H9 (cell line): ENCODE measurements at regions not wholly inside any gene's neighbourhood (a gene's known extent, or its start where the extent isn't known, plus 50 kb on each side); places are given as distances from the start of the nearest gene placed in this dataset.

Experiments
- DNase-seq: peaks from one replicate; pipeline ENCODE4 v3.0.0-alpha.2; 2017
- H2AFZ ChIP-seq: one replicate; pipeline ENCODE4 v1.6.1; 2013; ENCODE audit warnings: mild to moderate bottlenecking, low read length, control low read depth, moderate library complexity
- H2AK5ac ChIP-seq: 2 replicates; pipeline ENCODE4 v1.6.1; 2013; ENCODE audit warnings: low read length, control low read depth, mixed read lengths; ENCODE audit not compliant: insufficient read length
- H2BK120ac ChIP-seq: one replicate; pipeline ENCODE4 v1.6.1; 2013; ENCODE audit warnings: low read depth, mild to moderate bottlenecking, low read length, control low read depth, inconsistent platforms; ENCODE audit not compliant: poor library complexity, severe bottlenecking
- H2BK12ac ChIP-seq: 2 replicates; pipeline ENCODE4 v1.6.1; 2013; ENCODE audit warnings: low read length, control low read depth, mixed read lengths, low read depth; ENCODE audit not compliant: insufficient read length
- H2BK15ac ChIP-seq: 2 replicates; pipeline ENCODE4 v1.6.1; 2013; ENCODE audit warnings: low read depth, low read length, control low read depth
- H2BK20ac ChIP-seq: one replicate; pipeline ENCODE4 v1.6.1; 2013; ENCODE audit warnings: low read depth, mild to moderate bottlenecking, low read length, control low read depth, inconsistent platforms; ENCODE audit not compliant: poor library complexity, severe bottlenecking
- H2BK5ac ChIP-seq: 2 replicates; pipeline ENCODE4 v1.6.1; 2013; ENCODE audit warnings: low read length, control low read depth, mixed read lengths; ENCODE audit not compliant: insufficient read length
- H3K14ac ChIP-seq: 2 replicates; pipeline ENCODE4 v1.6.1; 2013; ENCODE audit warnings: low read length, control low read depth; ENCODE audit not compliant: insufficient read depth
- H3K18ac ChIP-seq: 2 replicates; pipeline ENCODE4 v1.6.1; 2013; ENCODE audit warnings: low read depth, mild to moderate bottlenecking, mixed read lengths, low read length, control low read depth; ENCODE audit not compliant: insufficient read length
- H3K23ac ChIP-seq: 2 replicates; pipeline ENCODE4 v1.6.1; 2013; ENCODE audit warnings: low read length, control low read depth, mixed read lengths, low read depth; ENCODE audit not compliant: insufficient read length
- H3K23me2 ChIP-seq: 2 replicates; pipeline ENCODE4 v1.6.1; 2013; ENCODE audit warnings: low read depth, mild to moderate bottlenecking, mixed read lengths, low read length, control low read depth; ENCODE audit not compliant: insufficient read length, poor library complexity, severe bottlenecking
- H3K27ac ChIP-seq: 2 replicates; pipeline ENCODE4 v1.5.1; 2013; ENCODE audit warnings: low read length, control low read depth, mixed read lengths, low read depth; ENCODE audit not compliant: insufficient read length
- H3K27me3 ChIP-seq: 2 replicates; pipeline ENCODE4 v1.6.1; 2013; ENCODE audit warnings: low read length, control low read depth, inconsistent platforms; ENCODE audit not compliant: insufficient read depth
- H3K4ac ChIP-seq: 2 replicates; pipeline ENCODE4 v1.6.1; 2013; ENCODE audit warnings: low read depth, mild to moderate bottlenecking, control low read depth, inconsistent platforms, low read length, moderate library complexity
- H3K4me1 ChIP-seq: 2 replicates; pipeline ENCODE4 v1.6.1; 2013; ENCODE audit warnings: low read length, control low read depth, inconsistent platforms; ENCODE audit not compliant: insufficient read depth
- H3K4me2 ChIP-seq: 2 replicates; pipeline ENCODE4 v1.6.1; 2013; ENCODE audit warnings: low read length, control low read depth, mixed read lengths; ENCODE audit not compliant: insufficient read length, insufficient read depth
- H3K56ac ChIP-seq: 2 replicates; pipeline ENCODE4 v1.6.1; 2013; ENCODE audit warnings: low read depth, mild to moderate bottlenecking, mixed read lengths, low read length, control low read depth; ENCODE audit not compliant: insufficient read length
- H3K79me1 ChIP-seq: 2 replicates; pipeline ENCODE4 v1.6.1; 2013; ENCODE audit warnings: low read depth, mild to moderate bottlenecking, moderate library complexity, low read length, control low read depth, inconsistent platforms; ENCODE audit not compliant: insufficient read depth, poor library complexity, severe bottlenecking
- H3K79me2 ChIP-seq: 2 replicates; pipeline ENCODE4 v1.6.1; 2013; ENCODE audit warnings: low read length, control low read depth, inconsistent platforms; ENCODE audit not compliant: insufficient read depth
- H3K9ac ChIP-seq: 2 replicates; pipeline ENCODE4 v1.6.1; 2013; ENCODE audit warnings: low read length, control low read depth, mixed read lengths; ENCODE audit not compliant: insufficient read length; ENCODE audit errors: extremely low read depth
- H3K9me3 ChIP-seq: one replicate; pipeline ENCODE4 v1.6.1; 2013; ENCODE audit warnings: low read depth, low read length, inconsistent platforms; ENCODE audit not compliant: control insufficient read depth
- H3T11ph ChIP-seq: one replicate; pipeline ENCODE4 v1.6.1; 2013; ENCODE audit warnings: mild to moderate bottlenecking, low read length, control low read depth, inconsistent platforms
- H4K20me1 ChIP-seq: one replicate; pipeline ENCODE4 v1.6.1; 2013; ENCODE audit not compliant: control insufficient read depth, insufficient read length, insufficient read depth
- H4K5ac ChIP-seq: 2 replicates; pipeline ENCODE4 v1.6.1; 2013; ENCODE audit warnings: low read depth, mild to moderate bottlenecking, mixed read lengths, low read length, control low read depth; ENCODE audit not compliant: insufficient read length
- H4K8ac ChIP-seq: replicated peaks from 2 replicates; pipeline ENCODE4 v1.6.1; 2013; ENCODE audit warnings: low read length, control low read depth, mixed read lengths, low read depth; ENCODE audit not compliant: insufficient read length
- H4K91ac ChIP-seq: 2 replicates; pipeline ENCODE4 v1.6.1; 2013; ENCODE audit warnings: low read depth, mild to moderate bottlenecking, moderate library complexity, mixed read lengths, low read length, control low read depth; ENCODE audit not compliant: insufficient read length
- H3K27ac Mint-ChIP-seq, 3 experiments: 2 replicates in 2 of 3; 3 replicates in 1 of 3; pipeline ENCODE4 v1.8.0; 2020 to 2021; ENCODE audit warnings: mixed read lengths in 3 of 3, mild to moderate bottlenecking in 1 of 3, moderate library complexity in 1 of 3
- H3K27me3 Mint-ChIP-seq: 2 replicates; pipeline ENCODE4 v1.8.0; 2021; ENCODE audit warnings: low read depth, mild to moderate bottlenecking, moderate library complexity, mixed read lengths
- H3K36me3 Mint-ChIP-seq, 3 experiments: 2 replicates in 2 of 3; 3 replicates in 1 of 3; pipeline ENCODE4 v1.8.0; 2020 to 2021; ENCODE audit warnings: low read depth in 3 of 3, mixed read lengths in 3 of 3; ENCODE audit not compliant: insufficient read depth in 1 of 3
- H3K4me1 Mint-ChIP-seq, 2 experiments: 2 replicates each; pipeline ENCODE4 v1.8.0; 2020; ENCODE audit warnings: mixed read lengths in 2 of 2
- H3K4me3 Mint-ChIP-seq, 2 experiments: 2 replicates in 1 of 2; 3 replicates in 1 of 2; pipeline ENCODE4 v1.8.0; 2020 to 2021; ENCODE audit warnings: mild to moderate bottlenecking in 2 of 2, mixed read lengths in 2 of 2, moderate library complexity in 1 of 2
- H3K9me3 Mint-ChIP-seq, 2 experiments: 2 replicates in 1 of 2; 3 replicates in 1 of 2; pipeline ENCODE4 v1.8.0; 2020; ENCODE audit warnings: mild to moderate bottlenecking in 2 of 2, mixed read lengths in 2 of 2, moderate library complexity in 1 of 2
- WGBS: extraction: QIAGEN DNeasy Blood & Tissue Kit; methylation state at CpG from one replicate; pipeline ENCODE4 v1.1.7; 2013; ENCODE audit warnings: missing lambda C conversion rate, low lambda C conversion rate, mixed read lengths; ENCODE audit not compliant: insufficient read length; ENCODE audit errors: extremely low coverage; 5-methylcytosine and 5-hydroxymethylcytosine counted together
- TF ChIP-seq, protein P1 (sequence below): fragments of 200-600 bp; sonication (generic); conservative IDR thresholded peaks from 3 replicates; pipeline ENCODE4 v1.8.0; 2021; ENCODE audit warnings: antibody characterized with exemption, mild to moderate bottlenecking

DNA sequence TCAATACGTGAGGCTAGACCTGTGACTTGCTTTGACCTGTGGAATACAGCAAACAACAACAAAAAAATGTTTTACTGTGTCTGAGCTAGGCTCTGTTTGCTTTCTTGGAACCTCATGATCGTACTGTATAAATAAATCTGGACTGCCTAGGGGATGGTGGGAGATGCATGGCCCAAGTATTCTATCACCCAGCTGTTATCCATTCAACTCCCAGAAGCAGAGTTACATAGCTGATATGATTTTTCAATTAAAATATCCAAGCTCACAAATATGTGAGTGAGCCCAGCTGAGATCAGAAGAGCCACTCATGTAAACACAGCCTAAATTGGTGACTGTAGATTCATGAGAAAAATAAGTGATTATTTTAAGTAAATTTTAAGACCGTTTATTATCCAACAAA, 154.1 kb upstream of the THUMPD2 start:
- H3K79me2 ChIP-seq = no peaks in the 10 kb centered on the region
- no CpG with 5 or more reads among the region's 3 CpGs for WGBS
- Mint-ChIP-seq H3K9me3 (no peaks in the 10 kb centered on the region), H3K27me3 (no peaks in the 10 kb centered on the region), H3K4me3 (no peak overlapping the region), H3K27ac (no peak overlapping the region; a peak in 1 of 7 replicates), H3K4me1 (peaks cover 0 to 6% of the 10 kb centered on the region in 2 experiments; a peak in 2 of 4 replicates), H3K36me3 (no peaks in the 10 kb centered on the region)
- no peak overlapping the region for H2AFZ ChIP-seq
- H3K4me1 ChIP-seq = no peaks in the 10 kb centered on the region
- H3K4me2 ChIP-seq = no peak overlapping the region
- H3K9ac ChIP-seq = no peak overlapping the region
- no peak overlapping the region for H2BK5ac ChIP-seq
- H3K27me3 ChIP-seq = no peaks in the 10 kb centered on the region
- H3K27ac ChIP-seq = no peak overlapping the region
- H2BK15ac ChIP-seq = no peak overlapping the region
- H2BK20ac ChIP-seq = no peak overlapping the region
- no peak overlapping the region for H3K23ac ChIP-seq
- H4K20me1 ChIP-seq = no peaks in the 10 kb centered on the region
- no peaks in the 10 kb centered on the region for H3K23me2 ChIP-seq
- H3K79me1 ChIP-seq = no peaks in the 10 kb centered on the region
- no peaks in the 10 kb centered on the region for H3K9me3 ChIP-seq
- H4K91ac ChIP-seq = no peak overlapping the region
- no peak overlapping the region for H2BK12ac ChIP-seq
- H2BK120ac ChIP-seq = no peak overlapping the region
- no peak overlapping the region for H3K4ac ChIP-seq
- H3K14ac ChIP-seq = no peak overlapping the region
- no peak overlapping the region for H4K5ac ChIP-seq
- no peak overlapping the region for H3K56ac ChIP-seq
- H4K8ac ChIP-seq = no peak overlapping the region
- DNase-seq = no peak
- H3T11ph ChIP-seq = no peak overlapping the region
- H2AK5ac ChIP-seq = no peak overlapping the region
- TF ChIP-seq, protein P1, sequence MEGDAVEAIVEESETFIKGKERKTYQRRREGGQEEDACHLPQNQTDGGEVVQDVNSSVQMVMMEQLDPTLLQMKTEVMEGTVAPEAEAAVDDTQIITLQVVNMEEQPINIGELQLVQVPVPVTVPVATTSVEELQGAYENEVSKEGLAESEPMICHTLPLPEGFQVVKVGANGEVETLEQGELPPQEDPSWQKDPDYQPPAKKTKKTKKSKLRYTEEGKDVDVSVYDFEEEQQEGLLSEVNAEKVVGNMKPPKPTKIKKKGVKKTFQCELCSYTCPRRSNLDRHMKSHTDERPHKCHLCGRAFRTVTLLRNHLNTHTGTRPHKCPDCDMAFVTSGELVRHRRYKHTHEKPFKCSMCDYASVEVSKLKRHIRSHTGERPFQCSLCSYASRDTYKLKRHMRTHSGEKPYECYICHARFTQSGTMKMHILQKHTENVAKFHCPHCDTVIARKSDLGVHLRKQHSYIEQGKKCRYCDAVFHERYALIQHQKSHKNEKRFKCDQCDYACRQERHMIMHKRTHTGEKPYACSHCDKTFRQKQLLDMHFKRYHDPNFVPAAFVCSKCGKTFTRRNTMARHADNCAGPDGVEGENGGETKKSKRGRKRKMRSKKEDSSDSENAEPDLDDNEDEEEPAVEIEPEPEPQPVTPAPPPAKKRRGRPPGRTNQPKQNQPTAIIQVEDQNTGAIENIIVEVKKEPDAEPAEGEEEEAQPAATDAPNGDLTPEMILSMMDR = no peak
- no peak overlapping the region for H3K18ac ChIP-seq
